Progenitor cell of endocrine pancreas (in vitro differentiated cells): ENCODE measurements at regions not wholly inside any gene's neighbourhood (a gene's known extent, or its start where the extent isn't known, plus 50 kb on each side); places are given as distances from the start of the nearest gene placed in this dataset.

ENCODE experiments used
- DNase-seq: peaks from one replicate; pipeline ENCODE4 v3.0.0; 2021; ENCODE audit warnings: low spot score; ENCODE audit not compliant: unreplicated experiment
- H3K27ac Mint-ChIP-seq: 2 replicates; pipeline ENCODE4 v1.8.0; 2021; ENCODE audit warnings: mild to moderate bottlenecking, moderate library complexity, mixed read lengths
- H3K27me3 Mint-ChIP-seq: 2 replicates; pipeline ENCODE4 v1.8.0; 2021; ENCODE audit warnings: mixed read lengths
- H3K36me3 Mint-ChIP-seq: 2 replicates; pipeline ENCODE4 v1.8.0; 2022; ENCODE audit warnings: mixed read lengths; ENCODE audit not compliant: insufficient read depth
- H3K4me1 Mint-ChIP-seq: 2 replicates; pipeline ENCODE4 v1.8.0; 2021; ENCODE audit warnings: low read depth, mixed read lengths
- H3K4me3 Mint-ChIP-seq: 2 replicates; pipeline ENCODE4 v1.8.0; 2021; ENCODE audit warnings: low read depth, mild to moderate bottlenecking, moderate library complexity, mixed read lengths
- H3K9me3 Mint-ChIP-seq: 2 replicates; pipeline ENCODE4 v1.8.0; 2021; ENCODE audit warnings: low read depth, mixed read lengths
- CTCF ChIP-seq: fragments of 200-600 bp; sonication (generic); IDR thresholded peaks from one replicate; pipeline ENCODE4 v1.5.0; 2021; ENCODE audit warnings: antibody characterized with exemption, mild to moderate bottlenecking; ENCODE audit not compliant: unreplicated experiment

GRCh38 chr6:78131521-78131920, 478.7 kb downstream of the MEI4 start:
- Mint-ChIP-seq H3K4me3 (no peak overlapping the region), H3K27me3 (peaks cover 8% of the 10 kb centered on the region), H3K27ac (no peak overlapping the region), H3K9me3 (peaks cover 16% of the 10 kb centered on the region), H3K36me3 (peaks cover 10% of the 10 kb centered on the region), H3K4me1 (peaks cover 12% of the 10 kb centered on the region)
- no peak for DNase-seq
- TF ChIP-seq CTCF, result no peak

GRCh38 chr6:78132671-78133410, 480.0 kb downstream of the MEI4 start:
- Mint-ChIP-seq H3K4me3 (no peak overlapping the region), H3K27me3 (peaks cover 8% of the 10 kb centered on the region), H3K36me3 (peaks cover 11% of the 10 kb centered on the region), H3K9me3 (peaks cover 26% of the 10 kb centered on the region), H3K27ac (peak overlapping the region; percentile 63), H3K4me1 (peaks cover 12% of the 10 kb centered on the region)
- no peak for TF ChIP-seq CTCF
- DNase-seq, result no peak

- Mint-ChIP-seq H3K4me1 (no peaks in the 10 kb centered on the region), H3K27ac (no peak overlapping the region), H3K27me3 (no peaks in the 10 kb centered on the region), H3K9me3 (peaks cover 17% of the 10 kb centered on the region), H3K36me3 (no peaks in the 10 kb centered on the region), H3K4me3 (no peak overlapping the region)
- no peak for DNase-seq
- TF ChIP-seq CTCF, result no peak
These were observed 497.6 kb downstream of the MEI4 start for GRCh38 chr6:78150425-78150824.

GRCh38 chr6:78153976-78154375, 501.1 kb downstream of the MEI4 start:
- Mint-ChIP-seq H3K4me1 (peaks cover 2% of the 10 kb centered on the region), H3K4me3 (no peak overlapping the region), H3K27ac (no peak overlapping the region), H3K9me3 (peaks cover 19% of the 10 kb centered on the region), H3K27me3 (no peaks in the 10 kb centered on the region), H3K36me3 (no peaks in the 10 kb centered on the region)
- no peak for TF ChIP-seq CTCF
- no peak for DNase-seq

GRCh38 chr6:78157606-78158005, 504.8 kb downstream of the MEI4 start:
- Mint-ChIP-seq H3K9me3 (peaks cover 9% of the 10 kb centered on the region), H3K36me3 (no peaks in the 10 kb centered on the region), H3K27me3 (no peaks in the 10 kb centered on the region), H3K4me3 (no peak overlapping the region), H3K4me1 (peaks cover 2% of the 10 kb centered on the region), H3K27ac (no peak overlapping the region)
- TF ChIP-seq CTCF, result no peak
- no peak for DNase-seq
